ENCODE measurements at regions not wholly inside any gene's neighbourhood (a gene's known extent, or its start where the extent isn't known, plus 50 kb on each side); places are given as distances from the start of the nearest gene placed in this dataset.

GRCh38 chr12:124497039-124497438 lies 70.4 kb downstream of the NCOR2 start:
- H3K4me1 ChIP-seq, result peaks cover 58% of the 10 kb centered on the region
- H3K27ac ChIP-seq, result peak overlapping the region; percentile 63
- TF ChIP-seq, protein P1, sequence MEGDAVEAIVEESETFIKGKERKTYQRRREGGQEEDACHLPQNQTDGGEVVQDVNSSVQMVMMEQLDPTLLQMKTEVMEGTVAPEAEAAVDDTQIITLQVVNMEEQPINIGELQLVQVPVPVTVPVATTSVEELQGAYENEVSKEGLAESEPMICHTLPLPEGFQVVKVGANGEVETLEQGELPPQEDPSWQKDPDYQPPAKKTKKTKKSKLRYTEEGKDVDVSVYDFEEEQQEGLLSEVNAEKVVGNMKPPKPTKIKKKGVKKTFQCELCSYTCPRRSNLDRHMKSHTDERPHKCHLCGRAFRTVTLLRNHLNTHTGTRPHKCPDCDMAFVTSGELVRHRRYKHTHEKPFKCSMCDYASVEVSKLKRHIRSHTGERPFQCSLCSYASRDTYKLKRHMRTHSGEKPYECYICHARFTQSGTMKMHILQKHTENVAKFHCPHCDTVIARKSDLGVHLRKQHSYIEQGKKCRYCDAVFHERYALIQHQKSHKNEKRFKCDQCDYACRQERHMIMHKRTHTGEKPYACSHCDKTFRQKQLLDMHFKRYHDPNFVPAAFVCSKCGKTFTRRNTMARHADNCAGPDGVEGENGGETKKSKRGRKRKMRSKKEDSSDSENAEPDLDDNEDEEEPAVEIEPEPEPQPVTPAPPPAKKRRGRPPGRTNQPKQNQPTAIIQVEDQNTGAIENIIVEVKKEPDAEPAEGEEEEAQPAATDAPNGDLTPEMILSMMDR (IDR thresholded peaks at IDR 0.05), result no peak
- TF ChIP-seq POLR2A (IDR thresholded peaks at IDR 0.05), result no peak
- TF ChIP-seq POLR2AphosphoS5 (IDR thresholded peaks at IDR 0.05), result no peak
- no peak for TF ChIP-seq EP300 (IDR thresholded peaks at IDR 0.05)

DNA sequence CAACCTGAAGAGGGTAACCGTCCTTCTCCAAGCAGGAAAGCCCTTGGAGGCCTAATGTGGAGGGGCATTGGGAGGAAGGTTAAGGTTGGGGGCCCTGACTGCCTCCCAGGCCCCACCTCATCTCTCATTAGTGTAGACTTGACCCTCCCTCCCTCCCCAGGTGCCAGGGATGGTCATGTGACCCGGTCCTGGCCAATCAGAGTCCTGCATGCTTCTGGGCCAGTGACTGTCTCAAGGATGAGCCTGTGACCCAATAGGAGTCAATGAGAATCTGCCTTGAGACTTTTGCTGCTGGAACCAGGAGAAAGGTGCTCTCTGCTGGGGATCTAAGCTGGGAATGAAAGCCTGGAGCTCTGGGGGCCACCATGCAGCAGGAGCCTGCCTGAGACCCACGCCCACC lies 70.8 kb downstream of the NCOR2 start:
- H3K4me1 ChIP-seq, result peaks cover 54% of the 10 kb centered on the region
- peak overlapping the region; percentile 63 for H3K27ac ChIP-seq
- no peaks in the 10 kb centered on the region for H3K27me3 ChIP-seq
- no peaks in the 10 kb centered on the region for H3K9me3 ChIP-seq
- no peak for TF ChIP-seq EP300 (IDR thresholded peaks at IDR 0.05)
- TF ChIP-seq, protein P1 (IDR thresholded peaks at IDR 0.05), result no peak
- no peak for TF ChIP-seq POLR2A (IDR thresholded peaks at IDR 0.05)
- no peak for TF ChIP-seq POLR2AphosphoS5 (IDR thresholded peaks at IDR 0.05)
- H3K4me3 ChIP-seq, result no peak overlapping the region
- peaks cover 33% of the 10 kb centered on the region for H3K36me3 ChIP-seq
- WGBS, result 63% methylated on average over 2 of the region's 3 CpGs
- DNase-seq (ENCODE audit: low spot score in 2 of 2), result no peak

More at GRCh38 chr12:124497039-124497438, 70.4 kb downstream of the NCOR2 start:
- Histone ChIP-seq H3K27me3 (no peaks in the 10 kb centered on the region), H3K9me3 (no peaks in the 10 kb centered on the region), H3K36me3 (peaks cover 28% of the 10 kb centered on the region), H3K4me3 (no peak overlapping the region)
- WGBS, result 23% methylated on average over 13 of the region's 13 CpGs
- no peak for DNase-seq (ENCODE audit: low spot score in 2 of 2)

- Histone ChIP-seq H3K36me3 (peaks cover 35% of the 10 kb centered on the region), H3K27ac (no peak overlapping the region), H3K9me3 (no peaks in the 10 kb centered on the region), H3K27me3 (no peaks in the 10 kb centered on the region), H3K4me3 (no peak overlapping the region), H3K4me1 (peaks cover 52% of the 10 kb centered on the region)
- no peak for DNase-seq (ENCODE audit: low spot score in 2 of 2)
- TF ChIP-seq POLR2A (IDR thresholded peaks at IDR 0.05) (no peak), POLR2AphosphoS5 (IDR thresholded peaks at IDR 0.05) (no peak), EP300 (IDR thresholded peaks at IDR 0.05) (no peak)
- TF ChIP-seq, protein P1 (IDR thresholded peaks at IDR 0.05), result no peak
- WGBS, result 84% methylated on average over 27 of the region's 28 CpGs
Observed at GRCh38 chr12:124495194-124495983, 72.0 kb downstream of the NCOR2 start.

DNA sequence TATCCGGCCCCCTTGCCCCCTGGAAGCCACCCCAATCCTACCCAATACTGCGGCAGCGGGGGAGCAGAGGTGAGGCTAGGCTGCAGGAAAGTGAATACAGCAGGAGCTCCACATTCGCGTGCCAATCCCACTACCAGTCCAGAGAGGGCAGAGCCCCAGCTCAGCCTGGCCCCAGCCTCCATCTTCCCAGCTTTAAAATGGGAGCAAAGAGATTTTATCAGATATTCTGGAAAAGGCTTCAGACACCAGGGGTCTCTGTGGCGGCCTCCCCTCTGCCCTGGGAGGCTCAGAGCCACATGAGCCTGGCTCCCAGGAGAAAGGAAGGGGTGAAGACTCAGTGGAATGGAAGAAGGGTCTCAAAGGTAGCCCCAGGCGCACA lies 72.7 kb downstream of the NCOR2 start:
- Histone ChIP-seq H3K36me3 (peaks cover 39% of the 10 kb centered on the region), H3K4me3 (no peak overlapping the region), H3K27ac (no peak overlapping the region), H3K27me3 (no peaks in the 10 kb centered on the region), H3K4me1 (peaks cover 45% of the 10 kb centered on the region), H3K9me3 (no peaks in the 10 kb centered on the region)
- TF ChIP-seq EP300 (IDR thresholded peaks at IDR 0.05), result no peak
- no peak for TF ChIP-seq POLR2AphosphoS5 (IDR thresholded peaks at IDR 0.05)
- no peak for TF ChIP-seq POLR2A (IDR thresholded peaks at IDR 0.05)
- TF ChIP-seq, protein P1 (IDR thresholded peaks at IDR 0.05), result no peak
- no peak for DNase-seq (ENCODE audit: low spot score in 2 of 2)
- 93% methylated on average over 7 of the region's 7 CpGs for WGBS

DNA sequence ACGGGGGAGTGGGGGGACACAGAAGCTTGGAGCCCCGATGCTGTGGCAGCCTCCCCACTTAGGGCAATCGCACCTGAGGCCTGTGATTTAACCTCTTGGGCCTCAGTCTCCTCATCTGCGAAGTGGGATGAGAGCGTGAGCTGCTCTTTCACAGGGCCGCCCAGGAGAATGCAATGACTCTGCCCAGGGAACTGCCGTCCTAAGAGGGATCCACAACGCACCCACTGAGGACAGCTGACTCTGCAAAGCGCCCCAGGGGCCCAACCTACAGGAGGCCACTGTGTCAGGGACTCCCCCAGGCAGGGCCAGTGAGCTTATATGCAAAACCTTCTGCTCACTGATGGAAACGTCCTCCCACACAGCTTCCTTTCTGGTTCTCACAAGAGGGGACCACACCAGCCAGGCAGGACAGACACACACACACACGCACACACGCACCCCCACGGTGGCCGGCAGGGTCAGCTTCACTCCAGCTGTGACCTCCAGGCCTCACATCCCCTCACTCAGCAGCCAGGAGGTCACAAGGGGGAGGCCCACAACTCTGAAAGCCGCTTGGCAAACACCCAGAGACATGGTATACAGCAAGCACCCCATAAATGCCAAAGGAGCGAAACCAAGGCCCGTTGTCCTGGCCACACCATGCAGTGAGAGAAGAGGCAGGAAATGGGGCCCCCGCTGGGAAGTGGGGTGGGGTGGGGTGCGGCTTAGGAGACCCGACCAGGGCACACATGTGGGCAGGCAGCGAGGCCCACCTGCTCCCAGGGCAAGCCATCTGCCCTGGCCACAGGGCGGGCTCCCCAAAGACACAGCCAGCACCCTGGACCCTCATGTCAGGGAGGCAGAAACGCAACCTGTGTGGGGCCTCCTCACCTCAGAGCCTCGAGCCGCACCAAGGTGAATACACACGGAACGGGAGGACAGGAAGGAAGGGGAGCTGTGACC lies 73.3 kb downstream of the NCOR2 start:
- Histone ChIP-seq H3K27me3 (no peaks in the 10 kb centered on the region), H3K9me3 (no peaks in the 10 kb centered on the region), H3K4me1 (peaks cover 40% of the 10 kb centered on the region), H3K36me3 (peaks cover 40% of the 10 kb centered on the region), H3K4me3 (no peak overlapping the region), H3K27ac (no peak overlapping the region)
- WGBS, result 80% methylated on average over 21 of the region's 27 CpGs
- TF ChIP-seq, protein P1 (IDR thresholded peaks at IDR 0.05), result no peak
- TF ChIP-seq EP300 (IDR thresholded peaks at IDR 0.05) (no peak), POLR2A (IDR thresholded peaks at IDR 0.05) (no peak), POLR2AphosphoS5 (IDR thresholded peaks at IDR 0.05) (no peak)
- peak in 1 of 2 donors; percentile 65 for DNase-seq (ENCODE audit: low spot score in 2 of 2)
